Neural cell (in vitro differentiated cells): ENCODE measurements at regions not wholly inside any gene's neighbourhood (a gene's known extent, or its start where the extent isn't known, plus 50 kb on each side); places are given as distances from the start of the nearest gene placed in this dataset.

ENCODE experiments used
- H2AFZ ChIP-seq: fragments of 200-600, 300-800 bp; sonication (generic), shearing (Covaris generic); 2 replicates; pipeline ENCODE4 v1.6.0; 2014; ENCODE audit warnings: low read depth, mild to moderate bottlenecking, antibody characterized with exemption, low read length, moderate library complexity
- H3F3A ChIP-seq: fragments of 200-600 bp; shearing (Covaris generic); 2 replicates; pipeline ENCODE4 v1.6.1; 2016; ENCODE audit warnings: mild to moderate bottlenecking, moderate library complexity, mixed read lengths, antibody characterized with exemption, low read length; ENCODE audit not compliant: insufficient read depth, poor library complexity, severe bottlenecking
- H3K27ac ChIP-seq: fragments of 200-600, 300-800 bp; sonication (generic), shearing (Covaris generic); 2 replicates; pipeline ENCODE4 v1.5.1; 2014; ENCODE audit warnings: mild to moderate bottlenecking, low read length, moderate library complexity
- H3K27me3 ChIP-seq: fragments of 300-800, 200-600 bp; sonication (generic), shearing (Covaris generic); 2 replicates; pipeline ENCODE4 v1.6.0; 2014; ENCODE audit warnings: mild to moderate bottlenecking, low read depth, low read length, moderate library complexity; ENCODE audit not compliant: insufficient read depth
- H3K36me3 ChIP-seq: fragments of 300-800, 200-600 bp; sonication (generic), shearing (Covaris generic); 2 replicates; pipeline ENCODE4 v1.5.1; 2014; ENCODE audit warnings: mild to moderate bottlenecking, antibody characterized with exemption, low read length, moderate library complexity; ENCODE audit not compliant: insufficient read depth
- H3K4me2 ChIP-seq: fragments of 300-800, 200-600 bp; sonication (generic), shearing (Covaris generic); 2 replicates; pipeline ENCODE4 v1.6.0; 2014; ENCODE audit warnings: mild to moderate bottlenecking, low read length
- H3K4me3 ChIP-seq: fragments of 300-800, 200-600 bp; sonication (generic), shearing (Covaris generic); 2 replicates; pipeline ENCODE4 v1.5.1; 2014; ENCODE audit warnings: mild to moderate bottlenecking, low read length, moderate library complexity
- H3K79me2 ChIP-seq: fragments of 200-600 bp; shearing (Covaris generic); replicated peaks from 2 replicates; pipeline ENCODE4 v1.6.0; 2014; ENCODE audit warnings: mild to moderate bottlenecking, low read length, moderate library complexity; ENCODE audit not compliant: insufficient read depth
- H3K9ac ChIP-seq: fragments of 300-800, 200-600 bp; sonication (generic), shearing (Covaris generic); 2 replicates; pipeline ENCODE4 v1.6.1; 2016; ENCODE audit warnings: mild to moderate bottlenecking, low read length, mixed read lengths
- H3K9me2 ChIP-seq: fragments of 200-600 bp; shearing (Covaris generic); 2 replicates; pipeline ENCODE4 v1.6.1; 2016; ENCODE audit warnings: mild to moderate bottlenecking, low read length, mixed read lengths; ENCODE audit not compliant: insufficient read depth
- H3K9me3 ChIP-seq: fragments of 200-600, 300-800 bp; sonication (generic), shearing (Covaris generic); 2 replicates; pipeline ENCODE4 v1.6.1; 2016; ENCODE audit warnings: mild to moderate bottlenecking, mixed run types, low read length, moderate library complexity, mixed read lengths
- H4K20me1 ChIP-seq: fragments of 200-600 bp; shearing (Covaris generic); 2 replicates; pipeline ENCODE4 v1.6.1; 2016; ENCODE audit warnings: mild to moderate bottlenecking, mixed run types; ENCODE audit not compliant: insufficient read depth
- CTCF ChIP-seq: fragments of 450-650 bp; IDR thresholded peaks from 2 replicates; pipeline ENCODE4 v1.5.1; 2014; ENCODE audit warnings: antibody characterized with exemption, mild to moderate bottlenecking, moderate library complexity; ENCODE audit not compliant: poor library complexity, severe bottlenecking
- EP300 ChIP-seq: fragments of 450-650 bp; conservative IDR thresholded peaks from 2 replicates; pipeline ENCODE4 v1.6.1; 2014; ENCODE audit warnings: antibody characterized with exemption, mild to moderate bottlenecking, moderate library complexity; ENCODE audit not compliant: poor library complexity, severe bottlenecking
- EZH2 ChIP-seq: fragments of 200-600, 300-800 bp; shearing (Covaris generic), sonication (generic); IDR thresholded peaks from 2 replicates; pipeline ENCODE4 v1.6.1; 2014; ENCODE audit warnings: antibody characterized with exemption, low read length, borderline replicate concordance, mild to moderate bottlenecking; ENCODE audit not compliant: insufficient read depth, poor library complexity, severe bottlenecking
- MXI1 ChIP-seq: fragments of 450-650 bp; conservative IDR thresholded peaks from 2 replicates; pipeline ENCODE4 v1.6.1; 2014; ENCODE audit warnings: antibody characterized with exemption, mild to moderate bottlenecking; ENCODE audit not compliant: poor library complexity, severe bottlenecking
- POLR2AphosphoS5 ChIP-seq: IDR thresholded peaks from 2 replicates; pipeline ENCODE4 v1.6.1; 2012
- RAD21 ChIP-seq: fragments of 450-650 bp; conservative IDR thresholded peaks from 2 replicates; pipeline ENCODE4 v1.6.1; 2014; ENCODE audit warnings: antibody characterized with exemption, mild to moderate bottlenecking, moderate library complexity
- REST ChIP-seq: IDR thresholded peaks from 2 replicates; pipeline ENCODE4 v1.6.1; 2012; ENCODE audit warnings: borderline replicate concordance
- SMC3 ChIP-seq: fragments of 450-650 bp; conservative IDR thresholded peaks from 2 replicates; pipeline ENCODE4 v1.6.1; 2014; ENCODE audit warnings: antibody characterized with exemption, mild to moderate bottlenecking, moderate library complexity; ENCODE audit not compliant: poor library complexity
- TAF1 ChIP-seq: IDR thresholded peaks from 2 replicates; pipeline ENCODE4 v1.6.1; 2012; ENCODE audit warnings: low read depth

GRCh38 chr11:134537941-134538340, 125.9 kb upstream of the B3GAT1 start (continued):
- TF ChIP-seq EP300 (no peak), TAF1 (no peak)

GRCh38 chr11:134537296-134537695, 125.3 kb upstream of the B3GAT1 start:
- no peaks in the 10 kb centered on the region for H3F3A ChIP-seq
- no peaks in the 10 kb centered on the region for H3K36me3 ChIP-seq
- no peak overlapping the region for H2AFZ ChIP-seq

GRCh38 chr11:134536677-134537076, 124.6 kb upstream of the B3GAT1 start:
- no peak overlapping the region for H2AFZ ChIP-seq

More at GRCh38 chr11:134537296-134537695, 125.3 kb upstream of the B3GAT1 start:
- Histone ChIP-seq H3K4me2 (no peak overlapping the region), H3K4me3 (no peak overlapping the region), H3K27me3 (no peaks in the 10 kb centered on the region), H3K9me3 (no peaks in the 10 kb centered on the region), H3K79me2 (no peaks in the 10 kb centered on the region), H4K20me1 (no peaks in the 10 kb centered on the region), H3K9me2 (no peaks in the 10 kb centered on the region), H3K27ac (no peak overlapping the region), H3K9ac (no peak overlapping the region)
- no peak for TF ChIP-seq POLR2AphosphoS5
- TF ChIP-seq MXI1 = no peak
- no peak for TF ChIP-seq TAF1
- TF ChIP-seq EZH2 = no peak
- no peak for TF ChIP-seq SMC3

More at GRCh38 chr11:134536677-134537076, 124.6 kb upstream of the B3GAT1 start:
- no peak overlapping the region for H3K9ac ChIP-seq
- no peaks in the 10 kb centered on the region for H3K36me3 ChIP-seq
- H3K27ac ChIP-seq = no peak overlapping the region
- no peak overlapping the region for H3K4me3 ChIP-seq
- no peaks in the 10 kb centered on the region for H3K79me2 ChIP-seq
- H3F3A ChIP-seq = no peaks in the 10 kb centered on the region
- H4K20me1 ChIP-seq = no peaks in the 10 kb centered on the region
- TF ChIP-seq CTCF (no peak), TAF1 (no peak), EZH2 (no peak), EP300 (no peak), POLR2AphosphoS5 (no peak), RAD21 (no peak), MXI1 (no peak), REST (no peak), SMC3 (no peak)
- no peak overlapping the region for H3K4me2 ChIP-seq
- H3K9me3 ChIP-seq = no peaks in the 10 kb centered on the region
- H3K9me2 ChIP-seq = no peaks in the 10 kb centered on the region
- no peaks in the 10 kb centered on the region for H3K27me3 ChIP-seq
